SJSA1 (cell line): ENCODE measurements at regions not wholly inside any gene's neighbourhood (a gene's known extent, or its start where the extent isn't known, plus 50 kb on each side); places are given as distances from the start of the nearest gene placed in this dataset.
"Not testable (repeated sequence)": the region's sequence is repeated elsewhere in the genome, so short reads cannot be mapped to it uniquely, and the experiment has no call there.

Source experiments
- DNase-seq, 2 experiments: peaks; one replicate each; pipeline ENCODE4 v3.0.0-alpha.2; 2015 to 2020; ENCODE audit warnings: low spot score in 2 of 2, low read depth in 1 of 2
- H3K27ac ChIP-seq: fragments of 250-450 bp; sonication (Bioruptor Pico); 2 replicates; pipeline ENCODE4 v1.5.1; 2020; ENCODE audit warnings: mild to moderate bottlenecking, moderate library complexity
- H3K27me3 ChIP-seq: fragments of 250-450 bp; sonication (Bioruptor Pico); replicated peaks from 2 replicates; pipeline ENCODE4 v1.5.1; 2020; ENCODE audit warnings: mild to moderate bottlenecking, moderate library complexity
- H3K36me3 ChIP-seq: fragments of 250-450 bp; sonication (Bioruptor Pico); 2 replicates; pipeline ENCODE4 v1.5.1; 2020; ENCODE audit warnings: mild to moderate bottlenecking
- H3K4me1 ChIP-seq: fragments of 250-450 bp; sonication (Bioruptor Pico); replicated peaks from 2 replicates; pipeline ENCODE4 v1.6.1; 2021; ENCODE audit warnings: mild to moderate bottlenecking
- H3K4me3 ChIP-seq: fragments of 250-450 bp; sonication (Bioruptor Pico); 2 replicates; pipeline ENCODE4 v1.5.1; 2020; ENCODE audit warnings: mild to moderate bottlenecking
- H3K9me3 ChIP-seq: fragments of 250-450 bp; sonication (Bioruptor Pico); replicated peaks from 2 replicates; pipeline ENCODE4 v1.5.1; 2020; ENCODE audit warnings: mild to moderate bottlenecking

GRCh38 chr10:30542001-30542894 lies 87.3 kb downstream of the LYZL2 start:
- no peaks in the 10 kb centered on the region for H3K36me3 ChIP-seq
- H3K27ac ChIP-seq = no peak overlapping the region
- H3K9me3 ChIP-seq = no peaks in the 10 kb centered on the region; the same call in 1 of the 2 replicates
- no peak overlapping the region for H3K4me3 ChIP-seq
- no peaks in the 10 kb centered on the region for H3K27me3 ChIP-seq
- H3K4me1 ChIP-seq = peaks cover 14% of the 10 kb centered on the region
- DNase-seq = no peak

GRCh38 chr10:30540276-30540675 lies 89.3 kb downstream of the LYZL2 start:
- Histone ChIP-seq H3K27me3 (no peaks in the 10 kb centered on the region), H3K9me3 (no peaks in the 10 kb centered on the region; the same call in 1 of the 2 replicates), H3K4me1 (peaks cover 14% of the 10 kb centered on the region), H3K27ac (no peak overlapping the region), H3K4me3 (no peak overlapping the region), H3K36me3 (no peaks in the 10 kb centered on the region)
- no peak for DNase-seq

GRCh38 chr10:30538086-30538485 lies 91.5 kb downstream of the LYZL2 start:
- H3K27ac ChIP-seq = peak overlapping the region; percentile 32; the same call in 1 of the 2 replicates
- no peaks in the 10 kb centered on the region; the same call in 1 of the 2 replicates for H3K9me3 ChIP-seq
- H3K4me3 ChIP-seq = no peak overlapping the region
- H3K36me3 ChIP-seq = no peaks in the 10 kb centered on the region
- H3K4me1 ChIP-seq = peaks cover 14% of the 10 kb centered on the region
- DNase-seq = peak in 1 of 2 experiments; percentile 55
- H3K27me3 ChIP-seq = no peaks in the 10 kb centered on the region

- no peaks in the 10 kb centered on the region for H3K36me3 ChIP-seq
- H3K9me3 ChIP-seq = no peaks in the 10 kb centered on the region; the same call in 1 of the 2 replicates
- no peak overlapping the region for H3K4me3 ChIP-seq
- peaks cover 14% of the 10 kb centered on the region for H3K4me1 ChIP-seq
- no peak for DNase-seq
- no peaks in the 10 kb centered on the region for H3K27me3 ChIP-seq
- no peak overlapping the region for H3K27ac ChIP-seq
Measured at GRCh38 chr10:30537586-30537985, 92.0 kb downstream of the LYZL2 start.

- DNase-seq, H3K4me3 ChIP-seq, H3K27ac ChIP-seq, H3K27me3 ChIP-seq, H3K36me3 ChIP-seq, H3K9me3 ChIP-seq: not testable (repeated sequence)
- H3K4me1 ChIP-seq = peaks cover 14% of the 10 kb centered on the region
Measured at GRCh38 chr10:30537158-30537557, 92.4 kb downstream of the LYZL2 start.

- no peak for DNase-seq
- H3K4me1 ChIP-seq = peaks cover 14% of the 10 kb centered on the region
- no peaks in the 10 kb centered on the region; the same call in 1 of the 2 replicates for H3K9me3 ChIP-seq
- no peaks in the 10 kb centered on the region for H3K36me3 ChIP-seq
- H3K27me3 ChIP-seq = no peaks in the 10 kb centered on the region
- H3K4me3 ChIP-seq = no peak overlapping the region
- no peak overlapping the region for H3K27ac ChIP-seq
Measured at GRCh38 chr10:30536578-30536977, 93.0 kb downstream of the LYZL2 start.

- Histone ChIP-seq H3K9me3 (no peaks in the 10 kb centered on the region; the same call in 1 of the 2 replicates), H3K36me3 (no peaks in the 10 kb centered on the region), H3K27me3 (no peaks in the 10 kb centered on the region), H3K4me3 (no peak overlapping the region), H3K27ac (no peak overlapping the region), H3K4me1 (peaks cover 14% of the 10 kb centered on the region)
- DNase-seq = no peak
Measured at GRCh38 chr10:30535677-30536076, 93.9 kb downstream of the LYZL2 start.

- Histone ChIP-seq H3K27ac (no peak overlapping the region), H3K9me3 (no peaks in the 10 kb centered on the region; the same call in 1 of the 2 replicates), H3K4me1 (peaks cover 14% of the 10 kb centered on the region), H3K4me3 (no peak overlapping the region), H3K27me3 (no peaks in the 10 kb centered on the region), H3K36me3 (no peaks in the 10 kb centered on the region)
- peak; percentile 48 to 60 for DNase-seq
Measured at GRCh38 chr10:30534465-30535144, 94.9 kb downstream of the LYZL2 start.

GRCh38 chr10:30531751-30532530 lies 97.6 kb downstream of the LYZL2 start:
- H3K27ac ChIP-seq = no peak overlapping the region
- no peaks in the 10 kb centered on the region; the same call in 1 of the 2 replicates for H3K27me3 ChIP-seq
- no peaks in the 10 kb centered on the region for H3K9me3 ChIP-seq
- no peaks in the 10 kb centered on the region for H3K36me3 ChIP-seq
- no peaks in the 10 kb centered on the region for H3K4me1 ChIP-seq
- no peak for DNase-seq
- H3K4me3 ChIP-seq = no peak overlapping the region

- no peaks in the 10 kb centered on the region; the same call in 1 of the 2 replicates for H3K27me3 ChIP-seq
- no peaks in the 10 kb centered on the region for H3K9me3 ChIP-seq
- H3K36me3 ChIP-seq = no peaks in the 10 kb centered on the region
- H3K4me1 ChIP-seq = no peaks in the 10 kb centered on the region
- peak in 1 of 2 experiments; percentile 42 for DNase-seq
- no peak overlapping the region for H3K4me3 ChIP-seq
- no peak overlapping the region for H3K27ac ChIP-seq
Measured at GRCh38 chr10:30529373-30529998, 95.5 kb downstream of the MAP3K8 start.

GRCh38 chr10:30528429-30528786 lies 94.4 kb downstream of the MAP3K8 start:
- no peaks in the 10 kb centered on the region for H3K36me3 ChIP-seq
- no peaks in the 10 kb centered on the region; the same call in 1 of the 2 replicates for H3K27me3 ChIP-seq
- no peak overlapping the region for H3K4me3 ChIP-seq
- DNase-seq = no peak
- H3K4me1 ChIP-seq = no peaks in the 10 kb centered on the region
- H3K9me3 ChIP-seq = no peaks in the 10 kb centered on the region
- no peak overlapping the region for H3K27ac ChIP-seq

- DNase-seq = no peak
- no peaks in the 10 kb centered on the region; the same call in 1 of the 2 replicates for H3K27me3 ChIP-seq
- no peak overlapping the region for H3K4me3 ChIP-seq
Measured at GRCh38 chr10:30527623-30528428, 93.8 kb downstream of the MAP3K8 start.

More at GRCh38 chr10:30527623-30528428, 93.8 kb downstream of the MAP3K8 start:
- H3K27ac ChIP-seq = no peak overlapping the region
- no peaks in the 10 kb centered on the region for H3K36me3 ChIP-seq
- no peaks in the 10 kb centered on the region for H3K9me3 ChIP-seq
- no peaks in the 10 kb centered on the region for H3K4me1 ChIP-seq
